Posterior vena cava (tissue), 2 donors: ENCODE measurements at regions not wholly inside any gene's neighbourhood (a gene's known extent, or its start where the extent isn't known, plus 50 kb on each side); places are given as distances from the start of the nearest gene placed in this dataset.
A peak's percentile ranks its signal among the peaks of the same experiment; 100 is the strongest.

ENCODE experiments used
- DNase-seq: peaks from one replicate; pipeline ENCODE4 v3.0.0-alpha.2; 2020; ENCODE audit warnings: low spot score
- intact Hi-C, 2 donors: fragments of 100-400 bp; cut with DNase I; formaldehyde crosslinking; loops; one replicate each; pipeline versions ENCODE4 v1.14.1 to v1.14.2; 2022 to 2023
- donor health status: DM: yes; HTN: yes; CAD: no.
- donor health status: DM: yes; HTN: yes; CAD: no.

- DNase-seq: no peak
- intact Hi-C loops: no loop called here
Observed at GRCh38 chr15:98025237-98025636, 64.7 kb downstream of the ARRDC4 start.

- intact Hi-C loops: no loop called here
Observed at GRCh38 chr15:98034731-98035130, 74.2 kb downstream of the ARRDC4 start.

GRCh38 chr15:98035134-98035533, 74.6 kb downstream of the ARRDC4 start:
- DNase-seq: no peak
- intact Hi-C loops: no loop called here

More at GRCh38 chr15:98034731-98035130, 74.2 kb downstream of the ARRDC4 start:
- no peak for DNase-seq

- no peak for DNase-seq
- intact Hi-C loops: no loop called here
Observed at GRCh38 chr15:98035577-98036010, 75.1 kb downstream of the ARRDC4 start.

- no peak for DNase-seq
- intact Hi-C loops: no loop called here
Observed at GRCh38 chr15:98039596-98039995, 79.1 kb downstream of the ARRDC4 start.

- intact Hi-C loops: no loop called here
- no peak for DNase-seq
Observed at GRCh38 chr15:98040146-98040545, 79.6 kb downstream of the ARRDC4 start.

GRCh38 chr15:98043160-98044014, 82.9 kb downstream of the ARRDC4 start:
- DNase-seq: no peak
- intact Hi-C loops: no loop called here

- intact Hi-C loops: no loop called here
- no peak for DNase-seq
Observed at GRCh38 chr15:98051734-98052133, 91.2 kb downstream of the ARRDC4 start.

GRCh38 chr15:98057453-98057852, 97.0 kb downstream of the ARRDC4 start:
- intact Hi-C loops: no loop called here

GRCh38 chr15:98062869-98063268, 102.4 kb downstream of the ARRDC4 start:
- intact Hi-C loops: loop anchor here (10.0 kb wide), 2 partner anchors 108 to 778 kb away; no protein-coding TSS in a partner anchor
- DNase-seq: no peak

More at GRCh38 chr15:98057453-98057852, 97.0 kb downstream of the ARRDC4 start:
- DNase-seq: no peak

- intact Hi-C loops: loop anchor here (10.0 kb wide), 2 partner anchors 109 to 779 kb away; no protein-coding TSS in a partner anchor
- no peak for DNase-seq
Observed at GRCh38 chr15:98063315-98063714, 102.8 kb downstream of the ARRDC4 start.

GRCh38 chr15:98063871-98064270, 103.4 kb downstream of the ARRDC4 start:
- intact Hi-C loops: loop anchor here (10.0 kb wide), 2 partner anchors 109 to 779 kb away; no protein-coding TSS in a partner anchor
- DNase-seq: no peak

GRCh38 chr15:98067339-98067738, 106.8 kb downstream of the ARRDC4 start:
- intact Hi-C loops: loop anchor here (10.0 kb wide), 2 partner anchors 113 to 783 kb away; no protein-coding TSS in a partner anchor
- no peak for DNase-seq

GRCh38 chr15:98069256-98069655, 108.8 kb downstream of the ARRDC4 start:
- intact Hi-C loops: loop anchor here (2.0 to 10.0 kb wide), 3 partner anchors 60 to 784 kb away; no protein-coding TSS in a partner anchor
- DNase-seq: no peak

- no peak for DNase-seq
- intact Hi-C loops: no loop called here
Observed at GRCh38 chr15:98070137-98070536, 109.6 kb downstream of the ARRDC4 start.

GRCh38 chr15:98071786-98072185, 111.3 kb downstream of the ARRDC4 start:
- intact Hi-C loops: no loop called here
- DNase-seq: no peak

- no peak for DNase-seq
- intact Hi-C loops: no loop called here
Observed at GRCh38 chr15:98075441-98075840, 114.9 kb downstream of the ARRDC4 start.

GRCh38 chr15:98076021-98076816, 115.7 kb downstream of the ARRDC4 start:
- intact Hi-C loops: no loop called here
- peak; percentile 88 for DNase-seq

GRCh38 chr15:98077186-98077585, 116.7 kb downstream of the ARRDC4 start:
- peak; percentile 85 for DNase-seq
- intact Hi-C loops: no loop called here

- intact Hi-C loops: loop anchor here in 1 of 2 donors (5.0 kb wide), 1 partner anchor 168 kb away; no protein-coding TSS in a partner anchor
- DNase-seq: no peak
Observed at GRCh38 chr15:98080791-98081190, 120.3 kb downstream of the ARRDC4 start.
